RWPE2 (cell line): ENCODE measurements at regions not wholly inside any gene's neighbourhood (a gene's known extent, or its start where the extent isn't known, plus 50 kb on each side); places are given as distances from the start of the nearest gene placed in this dataset.

Source experiments
- ATAC-seq: fragments of 200-7000 bp; cut with Tn5 transposase; 3 replicates; pipeline ENCODE4 v1.9.1; 2021; ENCODE audit warnings: low read depth
- DNase-seq: peaks from one replicate; pipeline ENCODE4 v3.0.0-alpha.2; 2020; ENCODE audit warnings: low spot score
- H3K27ac ChIP-seq: fragments of 450-650 bp; 2 replicates; pipeline ENCODE4 v1.5.1; 2017; ENCODE audit warnings: mild to moderate bottlenecking; ENCODE audit not compliant: poor library complexity, severe bottlenecking
- H3K27me3 ChIP-seq: fragments of 250-450 bp; sonication (Bioruptor Pico); 2 replicates; pipeline ENCODE4 v1.5.1; 2021; ENCODE audit warnings: mild to moderate bottlenecking, moderate library complexity; ENCODE audit not compliant: insufficient read depth, poor library complexity, severe bottlenecking
- H3K36me3 ChIP-seq: fragments of 250-450 bp; sonication (Bioruptor Pico); 2 replicates; pipeline ENCODE4 v1.5.1; 2020; ENCODE audit warnings: low read depth, mild to moderate bottlenecking, moderate library complexity
- H3K4me1 ChIP-seq: fragments of 250-450 bp; sonication (Bioruptor Pico); 2 replicates; pipeline ENCODE4 v1.5.1; 2021; ENCODE audit warnings: mild to moderate bottlenecking, moderate library complexity; ENCODE audit not compliant: insufficient read depth, poor library complexity, severe bottlenecking
- H3K4me3 ChIP-seq: fragments of 250-450 bp; sonication (Bioruptor Pico); 2 replicates; pipeline ENCODE4 v1.5.1; 2021; ENCODE audit warnings: mild to moderate bottlenecking, moderate library complexity; ENCODE audit not compliant: severe bottlenecking
- H3K9me3 ChIP-seq: fragments of 250-450 bp; sonication (Bioruptor Pico); 2 replicates; pipeline ENCODE4 v1.5.1; 2021; ENCODE audit warnings: mild to moderate bottlenecking, moderate library complexity; ENCODE audit not compliant: severe bottlenecking
- CTCF ChIP-seq: fragments of 450-650 bp; IDR thresholded peaks from one replicate; pipeline ENCODE4 v1.5.1; 2017; ENCODE audit warnings: mild to moderate bottlenecking, moderate library complexity; ENCODE audit not compliant: poor library complexity, severe bottlenecking

- Histone ChIP-seq H3K4me3 (no peak overlapping the region), H3K27ac (no peak overlapping the region), H3K36me3 (no peaks in the 10 kb centered on the region), H3K4me1 (no peaks in the 10 kb centered on the region), H3K27me3 (peaks cover 21% of the 10 kb centered on the region), H3K9me3 (no peaks in the 10 kb centered on the region)
- peak; percentile 79 for TF ChIP-seq CTCF
- DNase-seq (no peak), ATAC-seq (peak; percentile 68; the same call in 2 of the 3 replicates)
Observed at GRCh38 chr11:43567396-43567975, 113.1 kb upstream of the HSD17B12 start.

GRCh38 chr11:43573233-43573632, 107.3 kb upstream of the HSD17B12 start:
- ATAC-seq (no peak), DNase-seq (no peak)
- no peak overlapping the region for H3K4me3 ChIP-seq
- H3K27me3 ChIP-seq: peaks cover 79% of the 10 kb centered on the region
- H3K27ac ChIP-seq: no peak overlapping the region
- H3K9me3 ChIP-seq: no peaks in the 10 kb centered on the region
- H3K4me1 ChIP-seq: no peaks in the 10 kb centered on the region
- H3K36me3 ChIP-seq: no peaks in the 10 kb centered on the region
- TF ChIP-seq CTCF: peak; percentile 43

GRCh38 chr11:43573873-43574272, 106.7 kb upstream of the HSD17B12 start:
- H3K27me3 ChIP-seq: peaks cover 79% of the 10 kb centered on the region
- no peak for TF ChIP-seq CTCF
- H3K9me3 ChIP-seq: no peaks in the 10 kb centered on the region
- H3K4me1 ChIP-seq: no peaks in the 10 kb centered on the region
- H3K36me3 ChIP-seq: no peaks in the 10 kb centered on the region
- ATAC-seq: no peak
- H3K4me3 ChIP-seq: no peak overlapping the region
- no peak for DNase-seq
- H3K27ac ChIP-seq: no peak overlapping the region

- ATAC-seq (no peak), DNase-seq (no peak)
- no peak overlapping the region for H3K4me3 ChIP-seq
- H3K27me3 ChIP-seq: peaks cover 81% of the 10 kb centered on the region
- TF ChIP-seq CTCF: no peak
- no peak overlapping the region for H3K27ac ChIP-seq
- no peaks in the 10 kb centered on the region for H3K9me3 ChIP-seq
- H3K36me3 ChIP-seq: no peaks in the 10 kb centered on the region
- no peaks in the 10 kb centered on the region for H3K4me1 ChIP-seq
Observed at GRCh38 chr11:43574411-43574810, 106.1 kb upstream of the HSD17B12 start.

GRCh38 chr11:43574949-43575912, 105.3 kb upstream of the HSD17B12 start:
- H3K4me1 ChIP-seq: no peaks in the 10 kb centered on the region
- H3K36me3 ChIP-seq: no peaks in the 10 kb centered on the region
- H3K27me3 ChIP-seq: peaks cover 88% of the 10 kb centered on the region
- TF ChIP-seq CTCF: no peak
- no peak for ATAC-seq
- no peak overlapping the region for H3K27ac ChIP-seq
- no peak for DNase-seq
- no peaks in the 10 kb centered on the region for H3K9me3 ChIP-seq
- H3K4me3 ChIP-seq: no peak overlapping the region
